GM23248 (cell line): ENCODE measurements at regions not wholly inside any gene's neighbourhood (a gene's known extent, or its start where the extent isn't known, plus 50 kb on each side); places are given as distances from the start of the nearest gene placed in this dataset.

Experiments
- DNase-seq: peaks from one replicate; pipeline ENCODE4 v3.0.0-alpha.2; 2015
- H2AFZ ChIP-seq: fragments of 200-600 bp; sonication (generic); 2 replicates; pipeline ENCODE4 v1.6.1; 2016; ENCODE audit warnings: antibody characterized with exemption
- H3F3A ChIP-seq: fragments of 200-600 bp; sonication (generic); 2 replicates; pipeline ENCODE4 v1.6.1; 2016; ENCODE audit warnings: mild to moderate bottlenecking, antibody characterized with exemption, mixed run types; ENCODE audit not compliant: insufficient read depth
- H3K27ac ChIP-seq: fragments of 200-600 bp; sonication (generic); 2 replicates; pipeline ENCODE4 v1.5.1; 2016; ENCODE audit warnings: mild to moderate bottlenecking
- H3K27me3 ChIP-seq: fragments of 200-600 bp; sonication (generic); replicated peaks from 2 replicates; pipeline ENCODE4 v1.6.1; 2016; ENCODE audit warnings: mild to moderate bottlenecking; ENCODE audit not compliant: insufficient read depth
- H3K36me3 ChIP-seq: fragments of 200-600 bp; sonication (generic); 2 replicates; pipeline ENCODE4 v1.6.1; 2016; ENCODE audit warnings: low read depth, mild to moderate bottlenecking
- H3K4me1 ChIP-seq: fragments of 200-600 bp; sonication (generic); 2 replicates; pipeline ENCODE4 v1.6.1; 2016; ENCODE audit warnings: mild to moderate bottlenecking; ENCODE audit not compliant: insufficient read depth
- H3K4me2 ChIP-seq: fragments of 200-600 bp; sonication (generic); one replicate; pipeline ENCODE4 v1.6.1; 2016; ENCODE audit warnings: mild to moderate bottlenecking; ENCODE audit not compliant: unreplicated experiment
- H3K4me3 ChIP-seq: fragments of 200-600 bp; sonication (generic); 2 replicates; pipeline ENCODE4 v1.5.1; 2016; ENCODE audit warnings: mild to moderate bottlenecking
- H3K79me2 ChIP-seq: fragments of 200-600 bp; sonication (generic); 2 replicates; pipeline ENCODE4 v1.6.1; 2016; ENCODE audit warnings: mild to moderate bottlenecking; ENCODE audit not compliant: insufficient read depth
- H3K9ac ChIP-seq: fragments of 200-600 bp; sonication (generic); 2 replicates; pipeline ENCODE4 v1.6.1; 2016; ENCODE audit warnings: mild to moderate bottlenecking
- H3K9me2 ChIP-seq: fragments of 200-600 bp; sonication (generic); 2 replicates; pipeline ENCODE4 v1.6.1; 2016; ENCODE audit warnings: mixed run types, mild to moderate bottlenecking, moderate library complexity; ENCODE audit not compliant: insufficient read depth
- H3K9me3 ChIP-seq: fragments of 200-600 bp; sonication (generic); one replicate; pipeline ENCODE4 v1.6.1; 2017; ENCODE audit warnings: low read depth
- H4K20me1 ChIP-seq: fragments of 200-600 bp; sonication (generic); 2 replicates; pipeline ENCODE4 v1.6.0; 2016; ENCODE audit not compliant: insufficient read depth
- EZH2 ChIP-seq: fragments of 200-600 bp; sonication (generic); IDR thresholded peaks from 2 replicates; pipeline ENCODE4 v1.6.1; 2018; ENCODE audit warnings: antibody characterized with exemption, mild to moderate bottlenecking; ENCODE audit not compliant: insufficient read depth, poor library complexity, severe bottlenecking
- EZH2phosphoT487 ChIP-seq: fragments of 200-600 bp; sonication (generic); IDR thresholded peaks from 2 replicates; pipeline ENCODE4 v1.6.1; 2018; ENCODE audit warnings: antibody characterized with exemption, moderate library complexity, mild to moderate bottlenecking, low read depth; ENCODE audit not compliant: insufficient read depth
- WGBS, 2 experiments: methylation state at CpG; one replicate each; pipeline ENCODE4 v1.1.6; 2015 to 2017; ENCODE audit warnings: low lambda C conversion rate in 2 of 2, low coverage in 1 of 2; ENCODE audit errors: missing lambda C conversion rate in 2 of 2; 5-methylcytosine and 5-hydroxymethylcytosine counted together
- in situ Hi-C: fragments of 300-500 bp; cut with MboI; formaldehyde crosslinking; loops from 2 replicates; pipeline ENCODE4 v1.15.0; 2020

DNA sequence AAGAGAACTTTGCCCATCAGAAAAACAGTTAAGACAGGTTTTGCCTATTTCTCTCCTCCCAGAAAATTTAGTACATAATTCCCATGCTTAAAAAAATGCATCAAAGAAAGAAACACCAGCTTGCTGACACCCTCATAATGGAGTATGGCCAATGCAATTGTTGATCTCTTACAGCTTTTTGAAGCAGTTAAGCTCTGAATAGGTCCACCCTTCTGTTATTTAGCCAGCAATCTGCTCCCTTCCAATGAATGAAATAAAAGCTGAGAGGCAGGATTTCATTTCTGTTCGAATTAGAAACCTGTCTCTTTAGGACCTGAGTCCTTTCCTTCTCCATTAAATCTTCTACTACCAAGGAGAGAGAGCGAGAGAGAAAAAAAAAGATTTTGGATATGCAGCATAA, 288.7 kb downstream of the RNF144B start:
- no peak for DNase-seq
- Histone ChIP-seq H3K4me2 (no peak overlapping the region), H3K9me2 (no peaks in the 10 kb centered on the region), H2AFZ (no peak overlapping the region), H3K9ac (no peak overlapping the region), H3K79me2 (no peaks in the 10 kb centered on the region), H3K4me1 (no peaks in the 10 kb centered on the region), H4K20me1 (no peaks in the 10 kb centered on the region), H3K27me3 (no peaks in the 10 kb centered on the region; the same call in 1 of the 2 replicates), H3K4me3 (no peak overlapping the region), H3K36me3 (no peaks in the 10 kb centered on the region), H3F3A (no peaks in the 10 kb centered on the region), H3K27ac (no peak overlapping the region), H3K9me3 (no peaks in the 10 kb centered on the region)
- in situ Hi-C loops, result no loop called here
- WGBS, 2 experiments, result 16 to 20% methylated on average over 2 of the region's 2 CpGs
- no peak for TF ChIP-seq EZH2
- no peak for TF ChIP-seq EZH2phosphoT487

DNA sequence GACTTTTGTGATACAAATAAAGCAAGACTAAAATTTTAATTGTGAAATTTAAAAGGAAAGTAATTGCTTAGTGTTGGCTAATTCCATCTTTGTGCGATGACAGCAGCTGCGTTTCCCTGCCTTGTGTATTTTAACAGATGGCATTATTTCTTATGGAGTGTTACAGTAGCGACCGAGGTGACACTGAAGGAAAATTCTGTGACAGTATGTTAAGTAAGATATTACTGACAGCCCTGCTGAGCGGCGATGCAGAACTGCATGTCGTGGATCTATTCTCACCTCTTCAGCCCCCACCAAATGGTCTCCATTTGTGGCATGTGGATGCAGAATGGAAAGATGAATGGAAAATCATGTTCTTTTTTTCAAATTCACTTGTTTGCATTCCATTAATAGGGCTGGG, 289.4 kb downstream of the RNF144B start:
- Histone ChIP-seq H3K27ac (no peak overlapping the region), H3K36me3 (no peaks in the 10 kb centered on the region), H3K9ac (no peak overlapping the region), H3K4me3 (no peak overlapping the region), H3F3A (no peaks in the 10 kb centered on the region), H3K4me1 (no peaks in the 10 kb centered on the region), H3K9me3 (no peaks in the 10 kb centered on the region), H2AFZ (no peak overlapping the region), H3K79me2 (no peaks in the 10 kb centered on the region), H3K27me3 (no peaks in the 10 kb centered on the region; the same call in 1 of the 2 replicates), H3K9me2 (no peaks in the 10 kb centered on the region), H3K4me2 (no peak overlapping the region), H4K20me1 (no peaks in the 10 kb centered on the region)
- in situ Hi-C loops, result no loop called here
- DNase-seq, result no peak
- 69 to 70% methylated on average over 7 of the region's 7 CpGs for WGBS, 2 experiments
- no peak for TF ChIP-seq EZH2phosphoT487
- no peak for TF ChIP-seq EZH2

- Histone ChIP-seq H3K79me2 (no peaks in the 10 kb centered on the region), H3K4me2 (no peak overlapping the region), H3F3A (no peaks in the 10 kb centered on the region), H2AFZ (no peak overlapping the region), H3K9me3 (no peaks in the 10 kb centered on the region), H3K27me3 (no peaks in the 10 kb centered on the region; the same call in 1 of the 2 replicates), H3K27ac (no peak overlapping the region), H3K4me1 (no peaks in the 10 kb centered on the region), H3K36me3 (no peaks in the 10 kb centered on the region), H3K4me3 (no peak overlapping the region), H3K9ac (no peak overlapping the region), H3K9me2 (no peaks in the 10 kb centered on the region), H4K20me1 (no peaks in the 10 kb centered on the region)
- DNase-seq, result no peak
- in situ Hi-C loops, result no loop called here
- TF ChIP-seq EZH2phosphoT487 (no peak), EZH2 (no peak)
These were observed 293.7 kb downstream of the RNF144B start for GRCh38 chr6:18680842-18681241.

DNA sequence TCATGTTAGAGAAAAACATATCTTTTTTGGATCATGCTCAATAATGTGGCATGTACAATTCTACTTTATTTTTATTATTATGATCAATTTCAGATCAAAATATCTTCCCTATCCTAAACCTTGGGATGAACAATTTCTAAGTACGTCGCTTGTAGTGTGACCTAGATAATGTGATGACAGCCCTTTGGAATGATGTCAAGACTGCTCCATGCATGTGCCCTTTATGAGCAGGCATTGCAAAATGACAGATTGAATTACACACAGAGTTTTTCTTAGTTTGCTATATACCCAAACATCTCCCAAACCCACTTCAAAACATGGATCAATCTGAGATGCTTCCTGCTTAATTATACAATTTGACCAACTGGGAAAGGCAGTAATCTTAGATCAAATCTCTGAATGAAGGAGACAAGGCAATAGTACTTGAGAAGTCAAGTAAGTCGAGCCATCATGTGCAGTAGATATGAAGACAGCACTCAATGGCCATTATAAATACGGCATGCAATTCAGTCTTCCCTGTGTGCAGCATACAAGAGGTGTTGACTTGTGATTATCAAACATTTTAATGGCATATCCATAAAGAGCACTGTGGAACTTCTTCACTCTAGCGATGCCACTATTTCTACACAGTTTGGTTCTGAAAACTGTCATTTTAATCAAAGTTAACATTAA, 294.8 kb downstream of the RNF144B start:
- Histone ChIP-seq H3K4me3 (no peak overlapping the region), H3F3A (no peaks in the 10 kb centered on the region), H3K4me1 (no peaks in the 10 kb centered on the region), H3K9me3 (no peaks in the 10 kb centered on the region), H3K4me2 (no peak overlapping the region), H3K79me2 (no peaks in the 10 kb centered on the region), H3K36me3 (no peaks in the 10 kb centered on the region), H2AFZ (no peak overlapping the region), H4K20me1 (no peaks in the 10 kb centered on the region), H3K27ac (no peak overlapping the region), H3K9ac (no peak overlapping the region), H3K27me3 (no peaks in the 10 kb centered on the region; the same call in 1 of the 2 replicates), H3K9me2 (no peaks in the 10 kb centered on the region)
- TF ChIP-seq EZH2phosphoT487 (no peak), EZH2 (no peak)
- no peak for DNase-seq
- in situ Hi-C loops, result no loop called here
- WGBS, 2 experiments, result 26 to 36% methylated on average over 5 of the region's 5 CpGs
